NOMO-1 treated with DMSO at 0.1 percent for 48 hours (cell line): ENCODE measurements at regions not wholly inside any gene's neighbourhood (a gene's known extent, or its start where the extent isn't known, plus 50 kb on each side); places are given as distances from the start of the nearest gene placed in this dataset.
"Not testable (repeated sequence)": the region's sequence is repeated elsewhere in the genome, so short reads cannot be mapped to it uniquely, and the experiment has no call there.

ENCODE experiments used
- DNase-seq: peaks from one replicate; lab custom pipeline; 2025; ENCODE audit not compliant: unreplicated experiment; lab: John Stamatoyannopoulos, UW

DNA sequence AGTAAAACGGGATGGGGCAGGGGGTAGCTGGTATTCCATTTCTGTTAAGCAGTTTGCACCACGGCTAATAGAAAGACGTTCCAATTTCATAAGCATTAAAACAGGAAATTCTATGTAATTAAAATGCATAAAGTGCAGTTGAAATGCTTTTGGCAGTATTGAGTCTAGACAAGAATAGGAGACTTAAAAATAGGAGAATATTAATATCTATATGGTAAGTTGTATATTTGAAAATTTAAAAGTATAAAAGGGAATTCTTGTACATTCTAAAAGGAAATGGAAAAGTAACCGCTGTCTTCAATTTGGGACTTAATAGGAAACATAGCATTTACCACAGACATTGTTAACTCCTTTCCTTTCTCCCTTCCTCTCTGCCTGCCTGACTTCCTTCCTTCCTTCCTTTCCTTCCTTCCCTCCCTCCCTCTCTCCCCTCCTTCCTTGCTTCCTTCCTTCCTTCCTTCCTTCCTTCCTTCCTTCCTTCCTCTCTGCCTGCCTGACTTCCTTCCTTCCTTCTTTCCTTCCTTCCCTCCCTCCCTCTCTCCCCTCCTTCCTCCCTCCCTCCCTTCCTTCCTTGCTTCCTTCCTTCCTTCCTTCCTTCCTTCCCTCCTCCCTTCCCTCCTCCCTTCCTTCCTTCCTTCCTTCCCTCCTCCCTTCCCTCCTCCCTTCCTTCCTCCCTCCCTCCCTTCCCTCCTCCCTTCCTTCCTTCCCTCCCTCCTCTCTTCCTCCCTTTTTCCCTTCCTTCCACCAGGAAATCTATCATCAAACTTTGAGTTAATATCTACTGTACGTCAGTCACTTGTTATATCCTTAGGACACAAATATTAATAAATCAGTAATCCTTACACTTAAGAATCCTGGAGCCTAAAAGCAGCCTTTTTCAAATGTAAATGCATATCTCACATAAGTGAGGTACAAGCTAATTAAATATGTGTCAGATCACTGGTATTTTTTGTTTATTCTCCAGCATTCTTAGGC is 1049.3 kb downstream of the GALC start:
- no peak for DNase-seq

DNA sequence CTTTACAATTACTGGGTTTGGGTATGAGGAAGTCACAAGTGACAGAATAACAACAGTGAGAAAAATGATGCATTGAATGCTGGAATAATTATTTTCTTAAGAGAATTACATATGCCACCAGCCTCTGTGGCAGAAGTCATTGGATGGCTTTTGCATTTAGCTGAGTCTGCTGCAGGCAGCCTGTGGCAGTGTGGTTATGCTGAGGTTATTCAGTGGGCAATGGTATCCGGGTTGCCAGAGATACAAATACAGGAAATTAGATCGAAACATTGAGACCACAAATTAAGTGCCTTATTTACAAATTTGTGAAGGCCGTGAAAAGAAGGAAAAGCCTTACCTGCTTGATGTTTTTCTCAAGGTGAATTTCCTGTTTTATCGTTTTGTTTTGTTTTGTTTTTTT is 1050.0 kb downstream of the GALC start:
- DNase-seq = no peak

DNA sequence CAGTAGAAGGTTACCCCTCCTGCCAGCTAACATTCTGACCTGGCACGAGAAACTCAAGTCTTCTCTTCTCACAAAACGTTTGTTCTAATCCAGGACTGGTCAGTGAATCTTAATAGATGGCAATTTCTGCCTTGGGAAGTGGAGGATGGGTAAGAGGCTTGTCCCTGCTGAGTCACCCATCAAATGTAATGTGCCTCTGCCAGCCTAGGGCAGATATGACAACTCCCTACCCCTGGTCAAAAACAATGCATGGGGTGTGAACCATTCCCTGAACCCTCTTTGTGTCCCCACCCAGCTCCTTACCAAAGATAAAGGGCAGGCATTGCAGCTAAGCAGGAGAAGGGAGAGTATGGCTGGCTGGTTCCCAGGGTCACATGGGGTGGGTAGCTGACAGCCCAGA is 1052.9 kb downstream of the GALC start:
- DNase-seq = no peak

DNA sequence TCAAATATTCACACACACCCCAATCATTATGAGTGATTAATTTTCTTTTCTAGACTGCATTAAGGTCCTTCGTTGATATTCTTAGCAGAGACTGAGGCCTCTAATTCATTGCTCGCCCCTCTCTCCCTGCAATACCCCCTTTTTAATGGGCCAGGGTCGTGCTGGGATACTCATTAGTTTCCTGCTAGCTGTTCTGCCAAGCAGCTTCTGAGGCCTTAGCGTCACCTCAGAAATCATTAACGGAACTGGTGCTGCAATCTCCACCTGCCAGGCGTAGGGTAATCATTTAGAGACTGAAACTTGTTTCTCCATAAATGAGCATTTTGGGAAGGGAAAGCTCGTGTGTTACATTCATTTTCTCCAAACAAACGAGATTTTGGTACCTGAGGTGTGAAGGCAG is 1054.7 kb downstream of the GALC start:
- no peak for DNase-seq

DNA sequence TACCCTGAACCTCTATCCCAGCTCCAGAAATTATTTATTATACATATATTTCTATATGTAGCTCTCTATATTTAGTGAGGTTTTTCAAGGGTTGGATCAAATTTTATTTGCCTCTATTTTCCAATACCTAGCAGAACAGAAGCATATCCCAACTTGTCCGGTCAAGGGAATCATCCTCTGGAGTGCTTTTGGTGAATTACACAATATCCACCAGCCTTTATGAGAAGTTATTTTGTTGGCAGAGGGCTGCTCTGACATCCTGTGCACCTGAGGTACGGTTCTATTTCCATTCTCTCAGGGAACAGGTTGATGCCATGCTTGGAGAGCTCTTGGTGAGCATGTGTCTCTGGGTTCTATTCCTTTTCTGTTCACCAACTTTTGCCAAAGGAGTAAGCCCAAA is 1056.4 kb downstream of the GALC start:
- no peak for DNase-seq

DNA sequence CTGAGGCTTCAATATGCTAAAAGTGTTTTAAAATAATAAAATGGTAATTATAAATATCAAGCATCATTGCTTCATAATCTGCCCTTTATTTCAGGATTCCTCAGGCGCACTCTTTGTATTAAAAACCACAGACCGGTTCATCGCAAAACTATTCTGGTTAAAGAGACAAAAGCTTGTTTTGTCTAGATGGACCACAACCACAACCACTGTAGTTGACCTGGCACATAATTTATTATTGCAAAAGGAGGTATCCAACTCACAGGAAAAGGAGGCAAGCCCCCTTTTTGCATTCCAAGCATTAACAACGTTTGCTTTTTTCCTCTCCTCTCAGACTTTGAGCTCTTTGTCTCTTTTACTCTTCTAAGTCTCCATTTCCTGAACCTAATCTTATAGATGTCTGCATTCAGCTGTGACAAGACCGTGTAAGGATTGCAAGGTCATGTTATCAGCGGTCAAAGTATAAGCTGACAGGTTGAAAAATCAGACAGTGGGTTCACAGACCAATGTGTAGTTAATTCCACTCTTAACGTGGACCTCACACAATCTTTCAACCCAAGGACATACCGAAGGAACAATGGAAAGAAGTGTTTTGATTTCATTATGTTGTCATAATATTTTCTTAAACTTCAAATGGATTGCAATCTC is 1057.6 kb downstream of the GALC start:
- no peak for DNase-seq

DNA sequence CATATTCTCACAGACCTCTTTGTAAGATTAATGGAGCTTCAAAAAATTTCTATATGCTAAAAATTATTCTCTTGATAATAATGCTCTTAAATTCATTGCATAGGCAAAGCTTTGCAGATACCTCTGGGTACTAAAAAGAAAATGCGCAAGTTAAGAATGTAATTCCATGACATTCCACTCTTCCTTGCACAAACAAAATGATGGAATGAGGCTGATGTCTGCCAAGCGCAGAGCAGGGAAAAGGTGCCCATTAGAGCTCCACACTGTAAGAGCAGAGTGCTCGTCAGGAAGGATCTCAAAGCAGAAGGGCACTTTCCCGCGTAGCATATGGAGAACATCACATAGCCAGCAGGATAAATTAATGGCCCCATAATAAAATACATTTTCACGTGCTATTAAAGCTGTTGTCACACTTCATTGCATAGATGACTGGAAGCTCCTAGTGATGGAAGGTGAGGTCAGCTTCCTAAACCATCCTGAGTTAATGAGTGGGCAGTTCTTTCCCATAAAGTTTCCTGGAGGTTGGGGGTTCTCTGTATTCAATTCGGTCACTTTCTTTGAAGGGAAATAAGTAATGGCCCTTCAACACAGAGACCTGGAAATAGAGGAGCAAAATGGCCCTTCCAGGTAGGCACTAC is 1058.9 kb downstream of the GALC start:
- no peak for DNase-seq

DNA sequence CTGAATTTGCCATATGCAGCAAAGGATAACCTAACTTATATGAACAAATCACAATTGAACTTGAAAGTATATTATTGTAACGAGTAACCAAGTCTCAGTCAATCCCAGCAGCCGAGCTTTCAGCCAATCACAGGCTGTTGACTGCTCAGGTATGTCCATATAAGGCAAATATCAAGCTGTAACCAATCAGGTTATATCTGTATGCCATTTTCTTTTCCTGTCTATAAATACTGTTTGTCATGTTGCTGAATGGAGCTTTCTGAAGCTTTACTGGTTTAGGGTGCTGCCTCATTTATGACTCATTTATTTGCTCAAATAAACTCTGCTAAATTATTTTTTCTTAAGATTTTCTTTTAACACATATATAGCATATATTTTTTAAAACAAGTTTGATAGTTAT is 1059.5 kb downstream of the GALC start:
- DNase-seq = no peak

DNA sequence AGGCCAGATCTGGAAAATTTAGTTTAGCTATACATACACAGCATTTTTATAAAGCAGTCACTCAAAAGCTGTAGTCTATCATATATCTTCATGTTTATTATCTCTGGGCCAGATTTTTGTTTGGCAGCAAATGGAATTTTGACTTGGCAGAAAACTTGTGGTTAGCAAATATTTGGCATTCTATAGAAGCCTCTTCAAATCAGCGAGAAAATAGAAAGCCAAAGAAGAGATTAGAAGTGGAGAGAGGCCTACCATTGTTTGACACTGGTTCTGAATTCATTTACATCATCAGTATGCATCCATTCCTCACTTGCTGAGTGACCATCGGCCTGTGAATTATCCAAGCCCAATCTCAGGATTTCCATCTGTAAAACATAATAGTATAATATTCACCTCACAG is 1077.6 kb downstream of the GALC start:
- DNase-seq = no peak

DNA sequence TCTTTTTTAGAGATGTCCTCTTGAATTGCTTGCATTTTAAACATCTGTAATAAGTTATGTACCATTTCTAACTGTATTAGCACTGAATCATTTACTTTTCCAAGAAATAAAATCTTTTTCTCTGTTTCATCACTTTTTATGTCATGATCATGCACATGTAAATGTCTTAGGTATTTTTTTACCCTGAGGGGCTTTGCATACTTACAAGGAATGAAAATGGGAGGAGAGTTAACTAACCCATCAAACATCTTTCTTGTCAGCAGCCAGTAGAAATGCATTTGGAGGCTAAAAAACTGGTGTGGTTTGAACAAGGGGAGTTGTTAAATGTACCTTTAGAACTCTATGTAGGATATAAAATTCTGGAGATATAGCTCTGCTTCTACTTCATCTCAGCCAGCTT is 1080.3 kb downstream of the GALC start:
- DNase-seq = no peak

DNA sequence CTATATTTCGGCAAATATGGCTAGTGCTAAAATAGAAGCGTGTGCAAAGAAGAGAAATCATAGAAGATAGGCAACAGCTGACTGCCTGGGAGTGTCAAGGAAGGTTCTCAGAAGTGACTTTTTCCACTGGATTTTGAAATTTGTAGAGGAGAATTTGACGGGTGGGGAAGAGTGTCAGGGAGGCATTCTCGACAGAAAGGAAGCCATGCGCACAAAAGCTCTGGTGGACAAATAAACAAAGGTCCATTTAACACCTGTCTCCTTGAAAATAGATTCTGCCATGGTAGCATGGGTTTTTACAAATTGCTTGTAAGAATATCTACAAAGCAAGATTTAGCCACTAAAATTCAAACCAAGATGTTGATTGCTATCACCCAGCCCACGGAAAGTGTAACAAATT is 1081.5 kb downstream of the GALC start:
- DNase-seq = no peak

DNA sequence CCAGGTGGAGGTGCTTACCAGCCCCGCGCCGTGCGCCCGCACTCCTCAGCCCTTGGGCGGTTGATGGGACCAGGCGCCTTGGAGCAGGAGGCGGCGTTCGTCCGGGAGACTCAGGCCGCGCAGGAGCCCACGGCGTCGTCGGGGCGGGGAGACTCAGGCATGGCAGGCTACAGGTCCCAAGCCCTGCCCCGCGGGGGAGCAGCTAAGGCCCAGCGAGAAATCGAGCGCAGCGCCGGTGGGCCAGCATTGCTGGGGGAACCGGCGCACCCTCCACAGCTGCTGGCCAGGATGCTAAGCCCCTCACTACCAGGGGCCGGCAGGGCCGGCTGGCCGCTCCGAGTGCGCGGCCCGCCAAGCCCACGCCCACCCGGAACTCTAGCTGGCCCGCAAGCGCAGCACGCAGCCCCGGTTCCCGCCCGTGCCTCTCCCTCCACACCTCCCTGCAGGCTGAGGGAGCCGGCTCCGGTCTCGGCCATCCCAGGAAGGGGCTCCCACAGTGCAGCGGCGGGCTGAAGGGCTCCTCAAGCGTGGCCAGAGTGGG is 1087.5 kb downstream of the GALC start:
- not testable (repeated sequence) for DNase-seq

DNA sequence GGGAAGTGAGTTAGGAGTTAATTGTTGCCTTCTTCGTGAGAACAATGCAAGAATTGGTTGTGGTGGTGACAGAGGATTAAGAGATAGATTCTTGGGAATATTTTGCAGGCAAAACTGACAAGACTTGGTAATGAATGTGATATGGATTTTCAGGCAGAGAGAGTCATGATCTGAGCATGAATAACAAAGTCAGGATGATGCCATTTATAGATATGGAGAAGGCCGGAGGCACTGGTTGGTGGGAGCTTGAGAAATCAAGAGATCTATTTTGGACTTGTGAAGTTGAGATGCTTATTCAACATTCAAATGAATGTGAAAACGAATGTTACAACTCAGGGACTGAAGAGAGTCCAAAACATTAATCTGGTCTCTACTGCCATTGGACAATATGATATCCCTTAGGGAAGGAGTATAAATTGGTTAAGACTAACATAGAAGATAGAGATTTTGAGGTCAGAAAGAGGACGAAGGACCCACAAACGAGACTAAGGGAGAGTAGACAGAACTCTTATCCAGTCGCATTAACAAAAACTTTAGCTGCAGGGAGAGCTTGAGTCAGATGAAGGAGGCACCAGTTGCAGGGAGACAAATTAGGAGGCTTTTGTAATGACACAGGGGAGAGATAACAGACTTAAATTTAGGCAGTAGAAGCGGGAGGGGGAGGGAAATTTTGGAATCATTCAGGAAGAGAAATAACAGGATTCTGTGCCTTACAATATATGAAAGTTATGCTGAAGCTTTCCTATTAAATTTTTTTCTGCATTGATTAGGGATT is 1090.6 kb downstream of the GALC start:
- no peak for DNase-seq

DNA sequence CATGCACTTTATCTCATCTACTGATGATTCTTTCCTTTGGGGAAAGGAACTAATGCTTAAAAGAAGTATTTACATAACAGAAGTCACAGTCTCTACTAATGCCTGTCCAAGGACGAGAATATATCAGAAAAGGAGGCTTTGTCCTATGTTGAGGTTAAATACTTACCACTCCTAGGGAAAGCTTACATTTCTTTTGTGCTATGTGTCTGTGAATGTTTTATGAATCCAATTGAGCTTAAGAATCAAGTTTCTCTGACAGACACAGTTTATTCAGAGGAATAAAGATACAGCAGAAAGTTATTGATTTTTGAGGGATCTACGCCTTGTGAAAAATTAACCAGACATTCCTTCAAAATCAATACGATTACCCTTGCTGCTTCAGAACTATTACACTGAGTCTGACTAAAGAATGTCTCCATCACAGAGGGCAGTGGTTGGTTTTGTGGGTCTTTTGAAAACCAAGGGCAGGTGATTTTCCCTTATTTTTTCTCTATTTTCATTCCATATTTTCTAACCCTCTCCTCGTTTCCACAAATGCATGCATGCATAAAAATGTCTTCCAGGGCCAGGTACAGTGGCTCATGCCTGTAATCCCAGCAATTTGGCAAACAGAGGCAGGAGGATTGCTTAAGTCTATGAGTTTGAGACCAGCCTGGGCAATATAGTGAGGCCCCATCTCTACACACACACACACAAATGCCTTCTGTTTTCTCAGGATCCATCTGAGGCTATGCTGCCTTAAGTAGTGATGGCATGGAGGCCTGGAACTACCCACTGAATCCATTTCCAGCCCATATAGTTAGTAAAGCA is 1095.1 kb downstream of the GALC start:
- DNase-seq = no peak

DNA sequence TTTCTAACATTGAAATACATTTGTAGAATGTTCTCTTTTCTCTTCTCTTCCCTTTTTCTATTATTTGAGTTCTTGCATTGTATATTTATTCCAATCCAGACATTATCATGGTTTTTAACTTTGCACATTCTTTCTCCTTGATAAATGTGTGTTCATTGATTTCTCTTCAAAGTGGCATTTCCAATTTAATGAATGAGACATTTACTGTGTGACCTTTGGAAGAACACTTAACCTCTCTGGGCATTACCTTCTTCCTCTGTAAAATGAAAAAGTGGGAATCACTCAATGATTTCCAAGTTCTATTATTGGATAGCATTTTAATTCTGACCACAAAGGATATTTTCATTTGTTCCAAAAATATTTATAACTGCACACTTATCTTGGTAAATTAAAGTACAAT is 1095.8 kb downstream of the GALC start:
- DNase-seq = no peak

DNA sequence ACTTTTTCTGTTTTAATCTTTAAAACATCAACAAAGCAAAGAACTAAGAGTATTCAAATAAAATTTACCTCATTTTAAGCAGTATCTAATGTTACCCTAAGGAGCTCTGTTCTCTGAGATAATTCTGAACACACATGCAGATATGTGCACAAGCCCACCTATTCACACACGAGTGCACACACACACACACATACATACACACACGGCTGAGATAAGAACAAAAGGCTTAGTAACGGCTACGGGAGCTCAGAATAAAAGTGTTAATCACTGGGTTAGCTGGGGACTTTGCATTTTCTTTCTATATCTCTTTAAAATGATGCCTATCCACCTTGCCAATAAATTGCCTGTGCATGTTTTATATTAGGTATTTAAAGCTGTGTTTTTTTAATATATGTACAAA is 1096.3 kb downstream of the GALC start:
- DNase-seq = no peak

DNA sequence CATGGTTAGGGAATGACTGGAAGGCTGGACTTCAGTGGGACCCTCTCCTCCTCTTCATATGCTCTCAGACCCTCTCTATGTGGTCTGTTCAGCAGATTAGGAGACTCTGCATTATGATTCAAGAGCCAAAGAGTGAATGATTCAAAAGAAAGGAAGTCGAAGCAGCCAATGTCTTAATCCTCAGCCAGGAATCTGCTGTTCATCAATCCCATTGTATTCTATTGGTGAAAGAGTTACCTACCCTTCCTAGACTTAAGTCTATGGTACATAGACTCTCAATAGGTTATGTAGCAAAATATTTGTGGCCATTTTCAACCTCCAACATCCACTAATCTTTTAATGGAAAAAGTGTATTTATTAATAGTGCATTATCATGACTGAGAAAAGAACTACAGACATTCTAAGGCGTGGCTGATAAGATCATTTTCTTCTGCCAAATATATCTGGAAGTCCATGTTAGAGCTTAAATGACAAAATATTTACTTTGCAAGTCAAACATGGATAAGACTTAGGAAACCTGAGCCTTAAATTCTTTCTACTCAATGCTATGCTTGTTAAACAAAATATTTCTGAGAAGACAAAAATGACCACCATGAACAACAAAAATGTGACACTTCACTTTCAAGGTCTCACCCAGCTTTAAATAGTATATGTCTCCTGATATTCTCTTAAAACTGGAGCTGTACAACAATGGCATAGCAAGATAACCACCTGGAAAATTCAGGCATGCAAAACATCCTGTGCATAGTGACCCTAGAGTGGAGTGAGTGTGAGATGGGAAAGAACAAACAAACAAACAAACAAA is 1100.6 kb downstream of the GALC start:
- DNase-seq = no peak

DNA sequence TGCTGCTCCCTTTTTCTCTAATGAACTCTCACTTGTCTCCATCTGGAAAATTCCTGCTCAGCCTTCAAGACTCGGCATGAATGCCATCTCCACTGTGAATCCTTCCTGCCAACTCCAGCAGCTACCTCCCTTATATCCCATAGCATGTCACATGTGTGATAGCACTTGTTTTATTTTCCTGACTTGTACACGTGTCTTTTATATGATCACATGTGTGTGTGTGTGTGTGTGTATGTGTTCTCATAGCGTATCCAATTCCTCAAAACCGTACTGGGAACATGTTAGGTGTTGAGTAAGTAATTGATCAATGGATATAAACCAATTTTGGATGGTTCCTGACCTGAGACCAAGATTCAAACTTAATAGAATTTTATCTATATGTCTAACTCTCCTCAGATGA is 1107.7 kb downstream of the GALC start:
- DNase-seq = no peak

DNA sequence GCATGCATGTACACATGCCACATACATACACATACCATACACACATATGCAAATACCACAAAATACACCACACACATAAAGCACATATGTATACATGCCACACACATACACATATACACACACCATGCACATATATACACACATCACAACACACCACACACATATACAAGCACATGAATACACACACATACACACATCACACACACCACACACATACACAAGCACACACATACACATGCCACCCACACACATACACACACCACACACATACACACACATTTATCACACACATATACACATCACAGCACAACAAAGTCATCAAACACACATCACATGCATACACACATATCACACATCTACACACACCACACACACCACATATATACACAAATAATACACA is 1108.5 kb downstream of the GALC start:
- DNase-seq = no peak
